ENCODE measurements at regions not wholly inside any gene's neighbourhood (a gene's known extent, or its start where the extent isn't known, plus 50 kb on each side); places are given as distances from the start of the nearest gene placed in this dataset.
"Not testable (repeated sequence)": the region's sequence is repeated elsewhere in the genome, so short reads cannot be mapped to it uniquely, and the experiment has no call there.

GRCh38 chr20:40895182-40895581, 133.4 kb upstream of the TOP1 start:
- DNase-seq = no peak

GRCh38 chr20:40896814-40897700, 131.6 kb upstream of the TOP1 start:
- DNase-seq = no peak

- no peak for DNase-seq
Observed at GRCh38 chr20:40899344-40899743, 129.3 kb upstream of the TOP1 start.

- DNase-seq = no peak
Observed at GRCh38 chr20:40900666-40901215, 127.9 kb upstream of the TOP1 start.

- no peak for DNase-seq
Observed at GRCh38 chr20:40902661-40903060, 126.0 kb upstream of the TOP1 start.

- no peak for DNase-seq
Observed at GRCh38 chr20:40908309-40908708, 120.3 kb upstream of the TOP1 start.

- DNase-seq = not testable (repeated sequence)
Observed at GRCh38 chr20:40909489-40909888, 119.1 kb upstream of the TOP1 start.

GRCh38 chr20:40910436-40910835, 118.2 kb upstream of the TOP1 start:
- not testable (repeated sequence) for DNase-seq

GRCh38 chr20:40911152-40911551, 117.5 kb upstream of the TOP1 start:
- DNase-seq = not testable (repeated sequence)

GRCh38 chr20:40913224-40914185, 115.1 kb upstream of the TOP1 start:
- no peak for DNase-seq

GRCh38 chr20:40915756-40916155, 112.9 kb upstream of the TOP1 start:
- no peak for DNase-seq

- no peak for DNase-seq
Observed at GRCh38 chr20:40916276-40916675, 112.3 kb upstream of the TOP1 start.

- DNase-seq = no peak
Observed at GRCh38 chr20:40920291-40920690, 108.3 kb upstream of the TOP1 start.

GRCh38 chr20:40922865-40923264, 105.8 kb upstream of the TOP1 start:
- DNase-seq = no peak

- no peak for DNase-seq
Observed at GRCh38 chr20:40925829-40926510, 102.7 kb upstream of the TOP1 start.

- no peak for DNase-seq
Observed at GRCh38 chr20:40926928-40927327, 101.7 kb upstream of the TOP1 start.

- no peak for DNase-seq
Observed at GRCh38 chr20:40930561-40930960, 98.1 kb upstream of the TOP1 start.

GRCh38 chr20:40931410-40932044, 97.1 kb upstream of the TOP1 start:
- DNase-seq = no peak

- DNase-seq = no peak
Observed at GRCh38 chr20:40932436-40932835, 96.2 kb upstream of the TOP1 start.

- no peak for DNase-seq
Observed at GRCh38 chr20:40933758-40934157, 94.9 kb upstream of the TOP1 start.

GRCh38 chr20:40938020-40938419, 90.6 kb upstream of the TOP1 start:
- no peak for DNase-seq

GRCh38 chr20:40939667-40940066, 89.0 kb upstream of the TOP1 start:
- no peak for DNase-seq

Measured in activated CD4-positive, alpha-beta T cell treated with anti-CD3 and anti-CD28 coated beads for 1 hour (primary cell).